Hematopoietic multipotent progenitor cell treated with erythropoietin and hydrocortisone succinate and interleukin-3 and kit ligand, for 4 days (in vitro differentiated cells): ENCODE measurements at regions not wholly inside any gene's neighbourhood (a gene's known extent, or its start where the extent isn't known, plus 50 kb on each side); places are given as distances from the start of the nearest gene placed in this dataset.
A peak's percentile ranks its signal among the peaks of the same experiment; 100 is the strongest.

ENCODE experiments used
- DNase-seq: peaks from one replicate; pipeline ENCODE4 v3.0.0-alpha.2; 2015

DNA sequence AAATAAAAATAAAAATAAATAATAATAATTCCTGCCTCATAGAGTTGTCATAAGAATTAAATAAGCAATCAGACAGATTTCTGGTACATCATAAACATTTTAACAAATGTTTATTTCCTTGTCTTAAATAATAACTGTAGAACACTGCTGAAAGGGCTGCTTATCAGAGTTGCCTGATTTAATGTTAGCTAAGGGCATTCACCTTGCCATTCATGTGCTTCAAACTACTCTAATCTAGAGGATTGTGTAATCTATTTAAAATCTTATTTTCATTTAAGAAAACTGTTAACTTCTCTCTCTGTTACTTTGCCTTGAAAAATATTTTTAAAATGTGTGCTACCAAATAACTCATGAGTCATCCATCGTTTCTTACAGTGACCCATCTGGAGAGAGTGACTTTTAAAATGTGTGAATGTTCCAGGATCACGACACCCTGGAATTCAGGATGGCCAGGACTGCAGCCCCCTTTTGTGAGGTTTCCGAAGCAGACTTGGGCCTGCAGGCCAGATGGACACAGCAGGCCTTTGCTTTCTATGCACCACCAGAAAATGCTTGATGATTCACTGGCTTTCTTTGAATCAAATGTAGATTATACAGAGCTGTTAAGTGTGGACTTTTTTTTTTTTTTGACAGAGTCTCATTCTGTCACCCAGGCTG is 109.1 kb upstream of the TNS3 start:
- DNase-seq: no peak

GRCh38 chr7:47689558-47689957 is 107.6 kb upstream of the TNS3 start:
- DNase-seq: no peak

DNA sequence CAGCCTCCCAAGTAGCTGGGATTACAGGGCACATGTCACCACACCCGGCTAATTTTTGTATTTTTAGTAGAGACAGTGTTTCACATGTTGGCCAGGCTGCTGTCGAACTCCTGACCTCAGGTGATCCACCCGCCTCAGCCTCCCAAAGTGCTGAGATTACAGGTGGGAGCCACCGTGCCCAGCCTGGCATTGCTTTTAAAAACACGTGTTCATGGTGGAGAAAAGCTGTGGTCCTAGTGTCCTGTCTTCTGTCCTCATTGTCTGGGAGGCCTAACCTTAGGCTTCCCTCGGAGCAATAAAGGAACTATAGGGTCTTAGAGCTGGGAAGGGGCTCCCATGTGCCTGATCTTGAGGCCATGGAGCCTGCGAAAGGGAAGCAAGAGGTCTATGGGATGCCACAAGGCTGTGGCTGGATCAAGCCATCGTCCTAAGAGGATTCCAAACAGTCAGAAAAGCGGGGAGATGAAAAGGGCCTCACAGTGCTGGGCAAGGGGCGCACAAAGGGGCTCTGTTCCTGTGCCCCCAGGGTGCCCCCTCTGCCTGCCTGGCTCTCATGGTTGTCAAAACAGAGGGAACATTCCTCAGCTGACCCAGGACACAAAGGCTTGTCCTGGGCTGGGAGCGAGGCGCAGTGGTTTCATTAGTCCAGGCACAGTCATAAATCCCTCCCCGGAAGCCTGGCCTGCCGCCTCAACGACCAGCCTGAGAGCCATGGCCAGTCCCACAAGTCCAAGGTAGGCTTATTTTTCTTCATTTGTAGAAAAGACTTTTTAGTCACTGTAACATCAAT is 106.6 kb upstream of the TNS3 start:
- DNase-seq: no peak

- peak; percentile 77 for DNase-seq
These were observed 103.9 kb upstream of the TNS3 start for GRCh38 chr7:47685712-47686376.

- peak; percentile 17 for DNase-seq
These were observed 103.2 kb upstream of the TNS3 start for GRCh38 chr7:47685151-47685550.

DNA sequence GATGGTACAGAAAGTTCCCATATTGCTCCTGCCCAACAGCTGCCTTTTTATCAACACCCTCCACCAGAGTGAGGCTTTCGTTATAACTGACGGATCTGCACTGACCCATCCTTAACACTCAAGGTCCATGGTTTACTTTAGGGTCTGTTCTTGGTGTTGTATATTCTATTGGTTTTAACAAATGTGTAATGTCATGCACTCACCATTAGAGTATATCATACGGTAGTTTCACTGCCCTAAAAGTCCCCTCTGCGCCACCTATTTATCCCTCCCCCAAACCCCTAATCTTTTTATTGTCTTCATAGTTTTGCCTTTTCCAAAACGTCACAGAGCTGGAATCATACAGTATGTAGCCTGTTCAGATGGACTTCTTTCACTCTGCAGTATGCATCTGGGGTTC is 102.8 kb upstream of the TNS3 start:
- peak; percentile 13 for DNase-seq

- DNase-seq: no peak
These were observed 101.6 kb upstream of the TNS3 start for GRCh38 chr7:47683485-47683898.

DNA sequence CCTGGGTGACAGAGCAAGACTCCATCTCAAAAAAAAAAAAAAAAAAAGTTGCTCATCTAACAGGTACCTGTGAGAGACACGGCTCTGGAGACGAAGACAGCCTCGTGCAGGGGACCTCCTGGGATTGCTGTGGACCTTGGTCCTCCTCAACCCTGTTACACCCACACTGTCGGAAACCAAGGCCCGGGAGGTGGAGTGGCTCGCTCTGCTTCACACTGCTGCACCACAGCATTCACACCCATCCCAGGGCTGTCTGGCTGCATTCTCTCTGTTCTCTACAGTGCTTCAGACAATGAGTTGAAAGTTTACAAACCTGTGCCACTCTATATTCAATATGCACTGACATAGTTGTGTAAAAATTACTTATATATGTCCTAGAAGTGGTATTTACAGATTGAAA is 101.0 kb upstream of the TNS3 start:
- no peak for DNase-seq

DNA sequence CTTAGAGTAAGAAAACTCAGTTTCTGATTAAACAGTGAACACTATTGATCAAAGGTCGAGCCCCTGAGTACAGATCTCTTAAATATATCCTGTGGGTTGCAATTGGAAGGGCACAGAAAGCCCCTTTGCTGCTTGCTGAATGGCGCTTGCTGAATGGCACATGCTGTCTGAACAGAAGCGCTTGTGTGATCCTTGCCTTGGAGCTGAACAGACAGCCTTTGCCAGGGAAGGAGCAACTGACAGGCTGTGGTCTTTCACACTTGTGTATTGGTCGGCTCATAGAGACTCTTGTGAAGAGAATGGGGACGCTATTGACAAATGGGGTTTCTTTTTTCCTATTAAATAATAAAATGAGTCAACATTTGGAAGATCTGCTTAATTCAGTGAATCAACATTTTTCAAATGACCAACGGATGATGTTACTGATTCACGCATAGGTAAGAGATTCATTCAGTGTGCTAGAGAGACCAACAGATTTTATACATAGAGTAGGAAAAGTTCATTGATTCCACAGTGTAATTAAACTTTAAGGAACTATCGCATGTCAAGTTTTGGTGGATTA is 99.4 kb upstream of the TNS3 start:
- DNase-seq: no peak

DNA sequence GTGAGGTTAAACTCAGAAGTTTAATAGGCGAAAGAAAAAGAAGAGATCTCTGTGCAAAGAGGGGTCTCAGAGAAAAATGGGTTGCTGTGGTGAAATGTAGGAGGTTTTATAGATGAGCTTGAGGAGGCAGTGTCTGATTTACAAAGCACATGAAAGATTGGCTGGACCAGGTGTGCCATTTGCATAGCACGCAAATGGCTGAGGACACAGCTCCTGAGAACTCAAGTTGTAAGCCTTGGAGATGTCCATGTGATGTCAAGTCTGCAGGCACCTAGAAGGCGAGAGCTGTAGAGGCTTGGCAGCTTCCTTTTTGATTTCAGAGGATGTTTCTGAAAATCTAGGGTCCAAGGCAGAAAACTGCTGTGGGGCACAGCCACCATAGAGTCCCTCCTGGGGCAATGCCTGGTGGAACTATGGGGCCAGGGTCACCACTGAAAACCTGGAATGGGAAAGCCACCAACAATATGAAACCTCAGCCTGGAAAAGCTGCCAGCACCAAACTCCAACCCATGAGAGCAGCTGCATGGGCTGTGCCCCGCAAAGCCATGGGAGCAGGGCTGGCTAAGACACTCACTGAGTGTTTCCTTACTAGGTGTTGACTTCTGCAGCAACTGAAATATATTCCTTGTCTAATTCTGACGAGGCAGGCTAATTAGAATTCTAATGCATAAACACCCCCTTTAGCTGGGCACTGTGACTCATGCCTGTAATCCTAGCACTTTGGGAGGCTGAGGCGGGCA is 96.9 kb upstream of the TNS3 start:
- no peak for DNase-seq

GRCh38 chr7:47677664-47678063 is 95.8 kb upstream of the TNS3 start:
- DNase-seq: peak; percentile 21

DNA sequence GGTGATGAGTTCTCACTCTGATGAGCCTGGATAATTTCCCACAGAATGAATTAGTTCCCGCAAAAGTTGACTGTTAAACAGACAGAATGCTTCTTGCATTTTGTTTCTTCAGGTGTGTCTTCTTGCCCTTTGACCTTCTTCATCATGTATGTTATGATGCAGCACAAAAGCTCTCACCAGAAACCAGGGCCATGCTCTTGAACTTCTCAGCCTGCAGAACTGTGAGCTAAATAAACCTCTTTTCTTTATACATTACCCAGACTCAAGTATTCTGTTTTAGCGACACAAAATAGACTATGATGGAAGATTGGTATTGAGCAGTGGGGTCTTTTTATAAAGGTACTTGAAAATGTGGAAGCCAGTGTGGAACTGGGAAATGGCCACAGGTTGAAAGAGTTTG is 95.2 kb upstream of the TNS3 start:
- no peak for DNase-seq

DNA sequence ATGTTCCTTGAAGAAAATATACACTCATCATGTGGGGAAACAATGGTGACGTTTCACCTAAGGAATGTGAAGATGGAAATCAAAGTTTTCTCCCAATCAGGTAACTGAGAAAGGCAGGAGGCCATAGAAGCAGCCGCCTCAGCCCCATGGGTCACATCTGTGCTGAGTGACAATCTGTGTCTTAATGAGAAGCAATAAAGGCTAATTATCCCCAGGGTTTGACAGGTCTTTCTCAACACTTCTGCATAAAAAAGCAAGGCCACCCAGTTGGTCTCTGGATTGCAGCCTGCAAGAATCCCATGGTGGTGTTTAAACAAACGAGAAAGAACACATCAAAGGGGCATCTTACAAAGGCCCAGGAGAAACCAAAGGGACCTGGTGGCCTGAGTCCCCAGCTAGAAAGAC is 91.1 kb upstream of the TNS3 start:
- no peak for DNase-seq

GRCh38 chr7:47672271-47672791 is 90.4 kb upstream of the TNS3 start:
- no peak for DNase-seq

DNA sequence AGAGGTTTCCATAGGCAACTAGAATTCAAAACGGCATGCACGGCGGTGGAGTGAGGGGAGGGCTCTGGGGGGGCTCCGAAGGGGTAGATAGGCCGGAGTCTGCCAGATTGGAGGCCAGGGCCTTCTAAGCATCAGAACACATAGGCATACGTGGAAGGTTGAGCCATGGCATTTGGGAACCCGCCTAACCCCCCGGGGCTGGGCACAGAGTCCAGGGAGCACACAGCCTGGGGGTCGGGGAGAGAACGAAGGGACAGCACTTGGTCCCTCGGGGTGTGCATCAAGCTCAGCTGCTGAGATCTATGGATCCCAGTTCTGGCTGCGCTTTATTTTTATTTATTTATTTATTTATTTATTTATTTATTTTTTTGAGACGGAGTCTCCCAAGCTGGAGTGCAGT is 89.4 kb upstream of the TNS3 start:
- no peak for DNase-seq

DNA sequence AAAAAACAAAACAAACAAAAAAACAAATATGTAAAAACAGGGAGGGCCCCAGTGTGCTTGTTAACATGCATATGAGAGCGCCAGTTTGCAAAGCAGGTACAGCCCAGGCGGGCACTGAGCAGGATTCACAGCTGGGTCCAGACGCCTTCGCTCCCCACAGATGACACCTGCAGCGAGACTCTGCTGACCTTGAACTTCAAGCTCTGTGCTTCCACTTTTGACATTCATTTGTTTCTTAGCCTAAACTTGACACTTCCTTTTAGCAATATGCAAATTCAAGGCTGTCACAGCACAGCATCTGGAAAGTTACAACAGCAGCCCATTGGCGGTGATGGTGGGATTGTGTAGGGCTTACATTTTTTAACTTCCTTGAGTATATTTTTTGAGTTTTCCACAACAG is 88.8 kb upstream of the TNS3 start:
- peak; percentile 30 for DNase-seq

- no peak for DNase-seq
These were observed 88.0 kb upstream of the TNS3 start for GRCh38 chr7:47669901-47670384.

DNA sequence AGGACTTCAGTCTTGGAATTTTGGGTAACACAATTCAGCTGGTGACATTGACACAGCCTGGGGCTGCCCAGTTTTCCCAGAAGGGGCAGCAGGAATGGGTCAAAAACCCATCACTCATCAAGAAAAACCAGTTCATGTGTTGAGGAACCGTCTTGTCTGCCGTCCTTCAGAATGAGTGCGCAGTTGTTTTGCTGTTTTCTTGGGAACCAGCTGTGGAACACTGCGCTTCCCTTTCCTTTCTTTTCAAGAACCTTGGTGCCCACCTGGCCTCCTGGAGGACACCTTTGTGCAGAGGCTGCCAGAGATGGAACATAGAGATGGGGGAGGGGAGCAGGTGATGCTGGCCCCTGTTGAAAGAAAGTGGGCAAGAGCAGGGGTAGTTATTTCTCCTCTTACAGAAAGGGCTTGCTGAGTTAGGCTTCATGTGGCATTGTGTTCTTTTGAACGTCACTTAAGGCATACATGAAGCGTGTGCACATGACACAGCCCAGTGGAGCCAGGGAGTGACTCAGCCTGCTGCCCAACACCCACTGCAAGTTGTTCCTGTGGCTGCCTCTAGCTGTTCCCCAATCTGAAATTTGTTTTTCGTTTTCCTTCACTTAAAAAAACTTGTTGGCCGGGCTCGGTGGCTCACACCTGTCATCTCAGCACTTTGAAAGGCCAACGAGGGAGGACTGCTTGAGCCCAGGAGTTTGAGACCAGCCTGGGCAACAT is 87.4 kb upstream of the TNS3 start:
- peak; percentile 95 for DNase-seq

DNA sequence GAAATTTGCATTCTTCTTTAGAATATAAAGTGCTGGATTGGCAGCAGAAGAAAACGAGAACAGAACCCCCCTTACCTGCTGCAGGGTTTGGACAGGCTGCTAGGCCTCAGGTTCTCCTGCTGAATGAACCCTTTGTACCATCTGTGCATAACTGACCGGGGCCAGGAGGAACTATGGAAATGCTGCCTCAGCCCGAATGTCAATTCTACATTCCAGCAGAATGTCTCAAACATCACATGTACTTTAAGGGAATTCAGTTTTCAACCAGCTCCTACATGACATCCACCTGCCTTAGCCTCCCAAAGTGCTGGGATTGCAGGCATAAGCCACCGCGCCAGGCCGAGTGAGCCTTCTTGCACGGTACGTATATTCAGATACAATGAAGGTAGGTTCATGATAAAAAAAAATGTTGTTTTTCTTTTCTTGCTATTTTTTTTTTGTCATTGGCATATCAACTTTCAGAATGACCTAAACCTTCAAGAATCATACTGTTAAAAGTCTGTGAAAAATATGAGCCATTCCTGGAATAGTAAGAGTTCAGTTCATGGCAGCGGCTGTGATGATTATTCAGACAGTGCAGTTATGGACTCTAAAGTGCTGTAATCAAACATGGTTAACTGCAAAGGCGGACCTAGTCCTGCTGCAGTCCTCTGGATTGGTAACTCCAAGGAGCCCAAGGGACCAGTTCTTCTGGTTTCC is 84.4 kb upstream of the TNS3 start:
- DNase-seq: no peak

DNA sequence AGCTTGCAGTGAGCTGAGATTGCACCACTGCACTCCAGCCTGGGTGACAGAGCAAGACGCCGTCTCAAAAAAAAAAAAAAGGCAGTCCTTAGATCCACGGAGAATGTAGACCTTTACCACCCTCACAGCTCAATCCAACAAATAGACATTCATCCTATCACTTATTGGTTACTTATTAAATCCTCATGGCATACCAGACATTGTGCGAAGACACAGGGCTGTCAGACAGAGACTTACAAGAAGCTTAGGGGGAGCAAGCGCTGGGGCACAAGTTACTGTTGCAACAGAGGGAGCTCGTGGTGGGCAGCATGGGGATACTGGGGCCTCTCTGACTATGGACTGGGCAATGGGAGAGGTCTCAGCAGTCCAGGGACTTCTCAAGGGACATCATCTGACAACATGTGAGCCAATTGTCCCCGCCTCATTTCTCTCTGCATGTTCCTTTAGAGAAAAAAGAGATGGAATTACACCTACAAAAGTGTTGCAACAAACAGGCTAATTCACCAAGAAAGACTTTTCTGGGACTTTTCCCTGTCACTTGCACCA is 82.8 kb upstream of the TNS3 start:
- DNase-seq: no peak

DNA sequence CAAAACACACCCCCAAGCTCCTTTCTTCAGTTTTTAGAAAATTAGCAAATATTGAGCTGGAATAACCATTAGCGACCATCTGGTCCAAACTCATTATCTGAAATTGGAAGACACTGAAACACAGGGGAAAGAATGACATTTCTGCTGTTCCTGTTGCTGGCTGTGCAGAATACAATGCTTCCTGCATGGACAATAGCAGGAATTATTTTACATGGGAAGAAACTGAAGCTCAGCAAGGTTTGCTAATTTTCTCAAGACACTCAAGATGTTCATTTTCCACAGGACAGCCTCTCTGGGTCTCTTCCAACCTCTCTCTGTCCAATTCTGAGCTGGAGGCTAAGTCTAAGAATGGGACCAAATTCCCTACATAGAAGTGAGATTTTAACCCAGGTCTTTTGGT is 81.9 kb upstream of the TNS3 start:
- no peak for DNase-seq
